Astrocyte of the spinal cord (primary cell): ENCODE measurements at regions not wholly inside any gene's neighbourhood (a gene's known extent, or its start where the extent isn't known, plus 50 kb on each side); places are given as distances from the start of the nearest gene placed in this dataset.

ENCODE experiments used
- DNase-seq: peaks from one replicate; pipeline ENCODE4 v3.0.0; 2011; ENCODE audit warnings: low read depth, low spot score
- H3K4me3 ChIP-seq: 2 replicates; pipeline ENCODE4 v1.5.1; 2011; ENCODE audit warnings: low read depth, mild to moderate bottlenecking, low read length, moderate library complexity
- CTCF ChIP-seq: IDR thresholded peaks from 2 replicates; pipeline ENCODE4 v1.5.1; 2012; ENCODE audit warnings: low read depth, mild to moderate bottlenecking, low read length, inconsistent platforms
- in situ Hi-C: cut with HindIII; loops from 2 replicates; pipeline ENCODE4 v1.10.0; 2017; ENCODE audit warnings: low sequenced_read_pairs

GRCh38 chrX:85630901-85631300 lies 251.4 kb upstream of the POF1B start:
- H3K4me3 ChIP-seq: no peak overlapping the region
- no peak for TF ChIP-seq CTCF
- DNase-seq: no peak
- in situ Hi-C loops: no loop called here

GRCh38 chrX:85627363-85627762 lies 247.9 kb upstream of the POF1B start:
- in situ Hi-C loops: no loop called here
- H3K4me3 ChIP-seq: no peak overlapping the region
- DNase-seq: no peak
- no peak for TF ChIP-seq CTCF

- TF ChIP-seq CTCF: no peak
- no peak overlapping the region for H3K4me3 ChIP-seq
- DNase-seq: no peak
- in situ Hi-C loops: no loop called here
These were observed 243.2 kb upstream of the POF1B start for GRCh38 chrX:85622635-85623034.

DNA sequence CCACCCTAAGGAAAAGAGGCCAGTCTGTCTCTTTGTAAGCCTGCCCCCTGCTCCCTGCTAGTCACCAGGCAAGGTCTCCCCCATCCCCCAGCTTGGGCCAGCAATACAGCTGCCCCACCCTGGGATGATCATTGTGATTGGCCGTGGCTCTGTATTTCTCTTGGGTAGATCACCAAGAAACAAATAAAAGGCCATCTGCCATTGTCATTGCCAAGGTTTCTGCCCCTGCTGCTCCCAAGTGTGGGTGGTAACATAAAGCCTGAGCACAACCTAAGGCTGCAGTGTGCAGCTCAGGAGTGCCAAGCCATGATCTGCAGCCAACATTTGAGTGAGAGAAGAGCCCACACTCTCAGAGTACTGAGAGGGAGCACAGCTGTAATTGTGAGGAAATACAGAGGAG lies 241.0 kb upstream of the POF1B start:
- no peak for DNase-seq
- H3K4me3 ChIP-seq: no peak overlapping the region
- no peak for TF ChIP-seq CTCF
- in situ Hi-C loops: no loop called here

GRCh38 chrX:85619962-85620361 lies 240.5 kb upstream of the POF1B start:
- in situ Hi-C loops: no loop called here

GRCh38 chrX:85611926-85612325 lies 232.5 kb upstream of the POF1B start:
- DNase-seq: peak; percentile 2
- in situ Hi-C loops: no loop called here
- H3K4me3 ChIP-seq: no peak overlapping the region
- no peak for TF ChIP-seq CTCF

More at GRCh38 chrX:85619962-85620361, 240.5 kb upstream of the POF1B start:
- H3K4me3 ChIP-seq: no peak overlapping the region
- no peak for TF ChIP-seq CTCF
- DNase-seq: no peak

- no peak for DNase-seq
- TF ChIP-seq CTCF: no peak
- in situ Hi-C loops: no loop called here
- no peak overlapping the region for H3K4me3 ChIP-seq
These were observed 213.5 kb upstream of the POF1B start for GRCh38 chrX:85592980-85593379.
